ENCODE measurements at regions not wholly inside any gene's neighbourhood (a gene's known extent, or its start where the extent isn't known, plus 50 kb on each side); places are given as distances from the start of the nearest gene placed in this dataset.
"Not testable (repeated sequence)": the region's sequence is repeated elsewhere in the genome, so short reads cannot be mapped to it uniquely, and the experiment has no call there.

DNA sequence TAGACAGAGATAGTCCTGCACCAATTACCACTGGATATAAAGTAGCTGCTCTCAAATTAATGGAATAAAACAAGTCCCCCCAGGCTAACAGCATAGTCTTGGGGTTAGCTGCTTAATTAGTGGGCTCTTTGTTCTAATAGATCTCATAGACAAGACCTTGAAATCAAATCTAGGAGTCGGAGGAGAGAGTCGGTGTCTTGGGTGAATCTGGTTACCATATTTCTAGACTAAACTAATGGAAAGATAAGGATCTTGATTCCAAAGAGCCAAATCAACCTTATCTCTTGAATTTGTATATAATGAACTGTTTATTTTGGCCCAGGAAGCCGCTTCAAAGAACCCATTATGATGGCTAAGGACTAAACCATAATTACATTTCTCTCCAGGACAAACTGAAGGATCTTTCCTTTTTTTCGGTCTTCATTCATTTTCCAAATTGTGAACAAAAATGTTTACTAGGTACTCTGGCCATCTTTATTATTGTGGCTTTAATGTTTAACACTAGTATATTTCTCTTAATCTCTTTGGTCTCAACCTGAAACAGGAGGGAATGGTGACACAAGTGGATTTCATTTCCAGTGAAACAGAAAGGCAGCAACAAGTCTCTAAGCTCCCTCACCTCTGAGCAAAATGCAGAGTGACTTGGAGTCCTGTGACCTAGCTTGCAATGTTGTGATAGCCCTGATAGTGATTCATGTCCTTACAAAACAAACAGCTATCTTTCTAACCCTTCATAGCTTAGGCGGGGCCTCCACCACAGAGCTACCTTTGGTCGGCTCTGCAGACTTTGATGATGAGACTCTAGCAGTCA, 137.9 kb upstream of the PARD3B start:
- TF ChIP-seq, protein P1, sequence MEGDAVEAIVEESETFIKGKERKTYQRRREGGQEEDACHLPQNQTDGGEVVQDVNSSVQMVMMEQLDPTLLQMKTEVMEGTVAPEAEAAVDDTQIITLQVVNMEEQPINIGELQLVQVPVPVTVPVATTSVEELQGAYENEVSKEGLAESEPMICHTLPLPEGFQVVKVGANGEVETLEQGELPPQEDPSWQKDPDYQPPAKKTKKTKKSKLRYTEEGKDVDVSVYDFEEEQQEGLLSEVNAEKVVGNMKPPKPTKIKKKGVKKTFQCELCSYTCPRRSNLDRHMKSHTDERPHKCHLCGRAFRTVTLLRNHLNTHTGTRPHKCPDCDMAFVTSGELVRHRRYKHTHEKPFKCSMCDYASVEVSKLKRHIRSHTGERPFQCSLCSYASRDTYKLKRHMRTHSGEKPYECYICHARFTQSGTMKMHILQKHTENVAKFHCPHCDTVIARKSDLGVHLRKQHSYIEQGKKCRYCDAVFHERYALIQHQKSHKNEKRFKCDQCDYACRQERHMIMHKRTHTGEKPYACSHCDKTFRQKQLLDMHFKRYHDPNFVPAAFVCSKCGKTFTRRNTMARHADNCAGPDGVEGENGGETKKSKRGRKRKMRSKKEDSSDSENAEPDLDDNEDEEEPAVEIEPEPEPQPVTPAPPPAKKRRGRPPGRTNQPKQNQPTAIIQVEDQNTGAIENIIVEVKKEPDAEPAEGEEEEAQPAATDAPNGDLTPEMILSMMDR (IDR thresholded peaks at IDR 0.05): no peak
- DNase-seq: no peak
- CTCF ChIA-PET: no interaction called here
- Mint-ChIP-seq H3K4me1 (no peaks in the 10 kb centered on the region), H3K27ac (no peak overlapping the region), H3K9me3 (peaks cover 6% of the 10 kb centered on the region), H3K27me3 (no peaks in the 10 kb centered on the region), H3K36me3 (ENCODE audit: low read depth) (no peaks in the 10 kb centered on the region), H3K4me3 (no peak overlapping the region)
- no peak for ATAC-seq (ENCODE audit: low read depth)
- POLR2A ChIA-PET: no interaction called here
- intact Hi-C loops (cut with micrococcal nuclease): no loop called here

DNA sequence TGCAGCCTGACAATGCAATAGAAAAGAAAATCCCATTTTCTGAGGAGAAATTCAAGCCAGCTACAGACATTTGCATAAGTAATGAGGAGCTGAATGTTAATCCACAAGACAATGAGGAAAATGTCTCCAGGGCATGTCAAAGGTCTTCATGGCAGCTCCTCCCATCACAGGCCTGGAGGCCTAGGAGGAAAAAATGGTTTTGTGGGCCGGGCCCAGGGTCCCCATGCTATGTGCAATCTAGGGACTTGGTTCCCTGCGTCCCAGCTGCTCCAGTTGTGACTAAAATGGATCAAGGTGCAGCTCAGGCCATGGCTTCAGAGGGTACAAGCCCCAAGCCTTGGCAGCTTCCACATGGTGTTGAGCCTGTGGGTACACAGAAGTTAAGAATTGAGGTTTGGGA, 132.5 kb upstream of the PARD3B start:
- intact Hi-C loops (cut with micrococcal nuclease); CTCF ChIA-PET; POLR2A ChIA-PET; DNase-seq; H3K27me3 Mint-ChIP-seq; H3K4me3 Mint-ChIP-seq; ATAC-seq (ENCODE audit: low read depth); H3K36me3 Mint-ChIP-seq (ENCODE audit: low read depth); H3K27ac Mint-ChIP-seq; H3K4me1 Mint-ChIP-seq: not testable (repeated sequence)
- peaks cover 13% of the 10 kb centered on the region for H3K9me3 Mint-ChIP-seq

DNA sequence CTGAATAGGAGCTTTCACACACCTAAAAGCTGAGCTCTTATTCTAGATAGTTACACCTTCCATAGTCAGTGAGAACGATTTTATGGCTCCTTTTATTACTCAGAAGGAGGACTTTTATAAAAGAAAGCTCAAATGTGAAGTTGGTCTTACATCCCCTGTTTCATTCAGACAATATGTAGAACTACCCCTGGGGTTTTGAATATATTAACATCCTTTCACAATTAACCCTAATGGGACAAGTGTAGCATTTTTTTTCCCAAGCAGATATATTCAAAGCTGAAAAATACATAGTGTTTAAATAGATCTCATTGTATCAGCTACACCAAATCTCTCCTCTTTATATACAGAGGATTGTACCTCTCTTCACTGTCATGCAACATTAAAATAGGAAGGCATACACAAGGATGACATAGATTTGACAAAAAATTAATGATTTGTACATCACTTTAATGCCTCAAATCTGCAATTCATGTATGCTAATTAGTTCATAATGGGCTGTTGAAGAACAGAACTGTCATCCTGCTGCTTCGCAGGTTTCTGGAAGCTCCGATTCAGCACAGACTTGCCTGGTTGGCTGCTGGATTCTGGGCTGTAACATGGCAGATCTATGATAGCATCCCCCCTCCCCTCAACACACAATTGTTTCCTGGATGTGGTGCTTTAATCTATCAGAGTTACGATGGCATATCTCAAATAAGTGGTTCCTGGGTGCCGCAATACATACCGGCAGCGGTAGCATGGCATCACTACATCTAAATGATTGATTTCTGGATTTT, 129.7 kb upstream of the PARD3B start:
- intact Hi-C loops (cut with micrococcal nuclease): no loop called here
- no peak for DNase-seq
- Mint-ChIP-seq H3K36me3 (ENCODE audit: low read depth) (no peaks in the 10 kb centered on the region), H3K27ac (no peak overlapping the region), H3K9me3 (peaks cover 13% of the 10 kb centered on the region), H3K4me1 (no peaks in the 10 kb centered on the region), H3K27me3 (no peaks in the 10 kb centered on the region), H3K4me3 (no peak overlapping the region)
- ChIA-PET POLR2A (no interaction called here), CTCF (no interaction called here)
- TF ChIP-seq, protein P1 (IDR thresholded peaks at IDR 0.05): no peak
- no peak for ATAC-seq (ENCODE audit: low read depth)

DNA sequence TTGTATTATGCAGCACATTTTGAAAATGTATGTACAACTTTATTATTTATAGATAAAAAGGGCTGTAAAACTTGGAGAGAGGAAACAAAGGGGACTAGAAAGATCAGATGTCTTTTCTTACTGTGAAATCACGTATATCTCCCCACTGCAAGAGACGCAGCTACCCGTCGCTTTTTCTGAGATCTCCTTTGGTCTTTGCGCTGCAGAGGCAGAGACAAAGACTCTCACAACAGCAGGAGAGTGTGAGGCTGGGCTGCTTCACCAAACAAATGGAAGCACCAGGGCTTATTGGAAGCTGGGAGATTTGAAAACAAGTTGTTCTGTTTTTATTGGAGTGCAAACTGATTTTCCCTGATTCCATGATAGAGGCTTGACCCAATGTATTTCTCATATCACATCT, 129.0 kb upstream of the PARD3B start:
- ATAC-seq (ENCODE audit: low read depth): no peak
- Mint-ChIP-seq H3K27me3 (no peaks in the 10 kb centered on the region), H3K4me1 (no peaks in the 10 kb centered on the region), H3K9me3 (peaks cover 13% of the 10 kb centered on the region), H3K36me3 (ENCODE audit: low read depth) (no peaks in the 10 kb centered on the region), H3K4me3 (no peak overlapping the region), H3K27ac (no peak overlapping the region)
- CTCF ChIA-PET: no interaction called here
- intact Hi-C loops (cut with micrococcal nuclease): no loop called here
- POLR2A ChIA-PET: no interaction called here
- TF ChIP-seq, protein P1 (IDR thresholded peaks at IDR 0.05): no peak
- DNase-seq: no peak

DNA sequence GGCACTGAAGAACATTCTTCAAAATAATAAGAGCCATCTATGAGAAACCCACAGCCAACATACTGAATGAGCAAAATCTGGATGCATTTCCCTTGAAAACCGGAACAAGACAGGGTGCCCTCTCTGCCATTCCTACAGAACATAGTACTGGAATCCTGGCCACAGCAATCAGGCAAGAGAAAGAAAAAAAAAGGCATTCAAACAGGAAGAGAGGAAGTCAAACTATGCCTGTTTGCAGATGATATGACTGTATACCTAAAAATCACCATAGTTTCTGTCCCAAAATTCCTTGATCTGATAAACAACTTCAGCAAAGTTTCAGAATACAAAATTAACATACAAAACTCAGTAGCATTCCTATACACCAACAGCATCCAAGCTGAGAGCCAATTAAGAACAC, 119.5 kb upstream of the PARD3B start:
- H3K9me3 Mint-ChIP-seq: peaks cover 6% of the 10 kb centered on the region
- ATAC-seq (ENCODE audit: low read depth) (no peak), DNase-seq (no peak)
- no peak overlapping the region for H3K27ac Mint-ChIP-seq
- ChIA-PET POLR2A (no interaction called here), CTCF (no interaction called here)
- no peak overlapping the region for H3K4me3 Mint-ChIP-seq
- TF ChIP-seq, protein P1 (IDR thresholded peaks at IDR 0.05): no peak
- H3K4me1 Mint-ChIP-seq: no peaks in the 10 kb centered on the region
- intact Hi-C loops (cut with micrococcal nuclease): no loop called here
- H3K36me3 Mint-ChIP-seq (ENCODE audit: low read depth): no peaks in the 10 kb centered on the region
- H3K27me3 Mint-ChIP-seq: no peaks in the 10 kb centered on the region
